ENCODE measurements at regions not wholly inside any gene's neighbourhood (a gene's known extent, or its start where the extent isn't known, plus 50 kb on each side); places are given as distances from the start of the nearest gene placed in this dataset.
A peak's percentile ranks its signal among the peaks of the same experiment; 100 is the strongest.

DNA sequence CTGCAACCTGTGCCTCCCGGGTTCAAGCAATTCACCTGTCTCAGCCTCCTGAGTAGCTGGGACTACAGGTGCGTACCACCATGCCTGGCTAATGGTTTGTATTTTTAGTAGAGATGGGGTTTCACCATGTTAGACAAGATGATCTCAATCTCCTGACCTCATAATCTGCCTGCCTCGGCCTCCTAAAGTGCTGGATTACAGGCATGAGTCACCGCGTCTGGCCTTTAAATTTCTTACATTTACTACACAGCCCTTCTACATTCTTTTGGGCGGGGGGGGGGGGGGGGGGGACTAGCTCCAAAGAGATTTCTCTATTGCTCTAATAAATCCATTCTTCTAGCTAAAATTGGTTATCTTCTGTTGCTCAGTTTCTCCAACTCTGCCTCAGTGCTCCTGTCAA is 964.9 kb upstream of the ACVR2A start:
- DNase-seq (ENCODE audit: low spot score), result no peak

DNA sequence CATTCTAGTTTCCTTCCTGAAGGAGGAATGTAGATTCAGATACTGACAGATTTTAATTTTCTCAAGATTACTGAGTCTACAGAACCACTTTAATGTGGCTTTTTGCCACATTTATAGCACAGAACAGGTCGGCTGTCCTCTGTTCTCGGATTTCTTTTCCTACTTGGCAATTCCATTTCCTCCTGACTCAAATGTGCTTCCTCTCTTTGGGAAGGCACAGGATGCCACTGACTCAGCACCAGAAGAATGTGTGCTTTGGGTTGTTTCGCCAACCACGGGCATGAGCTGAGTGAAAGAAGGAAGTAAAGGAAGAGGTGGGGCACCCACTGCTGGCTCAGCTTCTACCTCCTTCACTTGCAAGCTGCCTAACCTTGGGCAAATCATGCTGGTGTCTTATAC is 970.6 kb upstream of the ACVR2A start:
- DNase-seq (ENCODE audit: low spot score), result peak; percentile 23

DNA sequence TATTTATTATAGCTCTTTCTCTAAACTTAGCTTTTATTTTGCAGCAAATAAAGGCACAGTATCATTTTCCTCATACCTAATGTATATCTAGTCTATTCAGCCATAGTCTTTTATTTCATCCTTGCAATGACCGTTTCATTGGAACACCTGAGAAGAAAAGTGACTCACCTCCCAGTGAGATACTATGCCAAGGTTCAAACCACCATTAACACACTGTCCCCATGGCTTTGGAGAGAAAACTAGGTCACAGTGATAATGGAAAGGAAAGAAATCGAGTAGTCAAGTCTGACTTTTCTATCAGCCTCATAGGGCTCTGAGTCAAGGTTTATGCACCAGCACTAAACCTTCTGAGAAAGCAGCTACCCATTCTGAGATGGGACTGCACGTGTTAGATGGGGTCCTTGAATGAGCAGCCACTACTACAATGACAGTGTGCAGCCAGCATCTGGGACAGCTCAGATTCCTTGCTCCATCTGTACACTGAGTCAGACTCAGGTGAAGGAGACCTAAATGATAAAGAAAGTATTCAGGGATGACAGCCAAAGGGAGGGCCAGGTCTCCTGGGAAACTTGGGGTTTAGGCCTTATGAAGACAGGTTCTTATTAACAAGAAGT is 971.1 kb upstream of the ACVR2A start:
- DNase-seq (ENCODE audit: low spot score), result no peak

DNA sequence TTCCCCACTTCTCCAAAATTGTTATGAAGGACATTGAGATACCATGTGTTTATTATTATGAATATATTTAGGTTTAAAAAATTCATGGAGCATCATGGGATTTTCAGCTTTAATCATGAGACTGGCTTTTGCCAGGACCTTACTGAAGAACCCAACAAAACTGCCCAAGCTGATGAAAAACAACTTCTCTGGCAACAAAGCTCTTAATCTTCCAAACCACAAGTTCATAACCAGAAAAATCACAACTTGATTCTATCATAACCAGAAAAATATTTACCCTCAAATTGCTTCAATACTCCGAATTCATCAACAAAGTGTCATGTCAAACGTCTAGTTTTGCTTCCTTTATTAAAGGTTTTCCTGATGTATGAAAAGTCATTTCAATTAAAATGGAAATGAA is 971.8 kb upstream of the ACVR2A start:
- no peak for DNase-seq (ENCODE audit: low spot score)

DNA sequence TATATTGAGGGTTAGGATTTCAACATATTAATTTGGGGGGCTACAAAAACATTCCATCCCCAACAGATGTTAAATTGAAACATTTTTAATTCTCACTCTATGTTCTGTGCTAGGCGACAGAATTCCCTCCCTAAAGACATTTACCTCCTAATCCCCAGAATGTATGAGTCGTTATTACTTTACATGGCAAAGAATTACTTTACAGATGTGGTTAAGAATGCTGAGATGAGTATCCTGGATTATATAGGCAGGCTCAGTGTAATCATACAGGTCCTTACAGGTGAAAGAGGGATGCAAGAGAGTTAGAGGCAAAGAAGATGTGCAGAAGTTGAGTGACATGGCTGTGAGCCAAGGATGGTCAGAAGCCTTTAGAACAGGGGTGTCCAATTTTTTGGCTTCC is 974.1 kb upstream of the ACVR2A start:
- no peak for DNase-seq (ENCODE audit: low spot score)

DNA sequence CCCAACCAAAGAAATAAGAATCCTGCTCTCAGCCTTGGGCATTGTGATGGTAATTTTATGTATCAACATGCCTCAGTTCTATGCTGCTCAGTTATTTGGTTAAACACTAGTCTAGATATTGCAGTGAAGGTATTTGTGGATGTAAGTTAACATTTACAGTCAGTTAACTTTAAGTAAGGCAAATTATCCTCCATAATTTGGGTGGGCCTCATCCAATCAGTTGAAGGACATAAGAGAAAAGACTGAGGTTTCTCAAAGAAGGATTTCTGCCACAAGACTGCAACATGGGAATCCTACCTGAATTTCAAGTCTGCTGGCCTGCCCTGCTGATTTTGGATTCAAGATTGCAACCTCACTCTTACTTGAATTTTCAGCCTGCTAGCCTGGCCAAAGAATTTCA is 975.5 kb upstream of the ACVR2A start:
- no peak for DNase-seq (ENCODE audit: low spot score)

DNA sequence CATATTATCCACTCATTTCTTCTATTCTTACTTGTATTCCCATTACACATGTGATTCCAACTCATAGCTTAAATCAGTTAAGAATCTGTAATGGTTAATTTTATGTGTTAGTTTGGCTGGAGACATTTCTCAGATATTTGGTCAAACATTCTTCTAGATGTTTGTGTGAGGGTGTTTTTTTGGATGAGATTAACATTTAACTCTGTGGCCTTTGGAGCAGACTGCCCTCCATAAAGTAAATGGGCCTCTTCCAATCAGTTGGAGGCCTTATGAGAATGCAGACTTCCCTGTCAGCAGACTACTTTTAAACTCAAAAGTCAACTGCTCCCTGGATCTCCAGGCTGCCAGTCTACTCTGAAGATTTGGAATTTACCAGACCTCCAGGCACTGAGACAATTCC is 976.8 kb upstream of the ACVR2A start:
- DNase-seq (ENCODE audit: low spot score), result no peak

DNA sequence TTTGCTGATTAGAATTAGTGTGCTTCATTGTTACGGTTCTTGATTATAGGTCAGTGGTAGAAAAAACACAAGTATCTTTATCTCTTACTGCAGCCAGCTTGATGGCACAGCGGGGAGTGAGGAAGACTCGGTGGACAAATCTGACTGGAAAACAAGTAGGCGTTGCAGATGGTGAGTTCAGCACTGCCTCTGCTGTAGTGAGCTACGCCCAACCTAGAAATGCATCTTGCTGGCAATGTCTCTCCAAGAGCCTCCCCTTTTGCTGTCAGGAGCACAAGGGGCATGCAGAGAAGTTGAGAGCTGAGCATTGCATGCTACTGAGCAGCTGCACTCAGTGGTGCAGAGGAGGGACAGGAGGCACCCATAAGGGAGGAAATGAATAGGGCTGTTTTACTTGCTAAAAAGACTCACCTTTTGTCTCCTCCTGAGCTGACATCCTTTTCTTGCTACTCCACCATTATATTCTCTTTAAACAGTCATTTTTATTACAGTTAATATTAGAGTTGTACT is 977.3 kb upstream of the ACVR2A start:
- no peak for DNase-seq (ENCODE audit: low spot score)

DNA sequence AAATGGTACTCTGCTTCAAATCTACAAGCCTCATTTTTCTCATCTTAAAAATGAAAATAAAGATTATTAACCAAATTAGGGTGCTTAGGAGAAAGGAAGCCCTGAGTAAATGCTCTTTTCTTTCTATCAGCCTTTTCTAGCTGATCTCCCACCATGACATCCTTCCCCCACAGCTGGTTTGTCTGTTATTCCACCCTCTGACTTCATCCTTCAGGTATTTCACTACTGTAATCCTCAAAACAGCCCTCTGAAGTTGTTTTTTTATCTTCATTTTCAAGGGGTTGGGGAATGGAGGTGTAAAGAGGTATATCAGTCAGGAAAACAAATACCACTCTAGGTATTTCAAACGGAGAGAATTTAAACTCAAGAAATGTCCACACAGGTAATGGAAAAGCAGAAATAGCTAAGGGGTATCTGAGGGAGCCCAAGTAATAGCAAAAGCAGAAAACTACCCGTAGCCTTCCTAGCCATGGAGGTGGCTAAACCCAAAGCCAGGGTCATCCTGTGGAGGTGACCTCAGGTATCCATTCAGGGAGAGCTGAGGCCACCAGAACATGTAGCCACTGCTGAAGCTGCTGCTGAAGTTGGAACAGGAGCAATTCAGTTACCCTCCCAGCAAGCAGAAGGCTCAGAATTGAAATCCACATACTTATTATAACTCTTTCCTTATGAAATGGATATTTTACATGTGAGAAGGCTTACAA is 990.9 kb upstream of the ACVR2A start:
- no peak for DNase-seq (ENCODE audit: low spot score)

DNA sequence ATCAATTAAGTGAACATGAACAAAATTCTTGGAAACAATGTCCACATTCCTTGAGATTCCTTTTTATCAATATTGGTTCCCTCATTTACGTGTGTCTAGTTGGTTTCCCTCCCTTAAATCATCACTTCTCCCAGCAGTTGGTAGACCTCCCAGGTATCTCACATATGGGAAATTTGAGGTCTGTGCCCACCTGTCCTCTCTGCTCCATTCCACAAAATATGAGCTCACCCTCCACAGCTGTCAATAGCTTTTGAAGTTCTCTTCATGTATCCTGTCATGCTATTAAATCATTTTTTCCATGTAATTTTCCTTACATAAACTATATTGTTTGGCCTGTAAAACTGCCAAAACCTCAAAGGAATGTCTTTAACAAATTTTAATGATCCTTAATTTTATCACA is 992.2 kb upstream of the ACVR2A start:
- no peak for DNase-seq (ENCODE audit: low spot score)

DNA sequence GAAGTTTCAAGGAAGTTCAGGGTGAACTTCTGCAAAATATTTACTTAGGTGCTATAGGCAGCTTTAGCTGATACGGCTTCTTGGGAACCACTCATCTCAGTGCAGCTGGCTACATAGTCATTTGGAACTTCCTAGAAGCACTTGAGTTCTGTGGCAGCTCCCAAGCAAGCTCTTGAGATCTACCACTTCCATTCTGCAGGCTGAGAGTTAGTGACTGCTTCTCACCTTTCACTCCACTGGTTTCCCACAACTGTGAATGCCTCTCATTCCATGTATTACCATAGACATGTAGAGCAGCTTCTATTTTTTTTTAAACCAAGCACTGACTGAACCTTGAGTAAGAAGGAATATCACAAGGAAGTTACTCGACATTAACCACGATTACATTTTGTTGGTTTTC is 994.1 kb upstream of the ACVR2A start:
- DNase-seq (ENCODE audit: low spot score), result no peak

DNA sequence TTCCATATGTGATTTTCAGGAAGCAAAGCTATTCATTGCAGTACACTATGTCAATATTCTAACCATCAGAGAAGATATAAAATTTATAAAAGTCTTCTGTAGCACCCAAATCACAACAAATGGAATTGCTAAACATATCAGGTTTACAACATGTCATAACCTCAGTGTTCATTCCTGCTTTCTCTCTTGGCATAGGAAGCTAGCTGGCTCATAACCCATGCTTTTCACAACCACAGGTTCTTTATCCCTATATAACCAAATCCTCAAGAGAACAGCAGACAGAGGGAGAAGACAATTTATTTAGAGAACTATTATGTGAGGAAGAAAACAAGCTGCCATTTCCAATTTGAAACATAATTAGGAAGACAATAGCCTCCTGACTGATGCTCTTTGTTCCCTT is 997.0 kb upstream of the ACVR2A start:
- DNase-seq (ENCODE audit: low spot score), result no peak

DNA sequence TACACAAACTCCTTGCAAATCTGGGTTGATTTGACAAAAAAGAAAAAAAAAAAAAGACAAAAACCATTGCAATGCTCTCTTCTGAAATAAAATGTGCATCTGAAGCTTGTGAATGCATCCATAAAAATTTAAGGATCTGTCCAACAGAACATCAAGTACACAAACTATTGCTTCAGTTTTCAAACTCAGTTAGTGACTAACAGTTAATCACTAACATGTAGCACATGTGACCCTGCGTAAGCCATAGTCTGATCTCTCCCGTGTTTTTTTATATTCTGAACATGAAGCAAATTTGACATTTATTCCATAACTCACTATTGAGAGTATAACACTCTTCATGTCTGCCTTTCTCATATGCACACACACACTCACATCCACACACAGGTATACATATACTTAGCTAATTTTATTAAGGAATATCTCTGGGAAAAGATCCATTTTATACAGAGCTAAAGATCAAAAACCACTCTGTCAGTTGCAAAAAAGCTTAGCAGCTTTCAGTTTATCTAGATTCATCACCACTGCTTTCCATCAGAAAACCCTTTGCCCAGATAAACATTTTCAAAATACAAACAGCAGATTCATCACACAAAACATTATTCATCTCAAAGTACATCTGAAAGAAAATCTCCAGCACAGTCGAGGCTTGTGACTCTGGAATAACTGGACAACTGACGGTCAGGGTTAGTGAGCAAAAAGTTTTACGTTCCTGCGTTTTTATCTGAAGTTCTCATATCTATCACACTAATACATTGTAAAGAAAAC is 1000.4 kb upstream of the ACVR2A start:
- no peak for DNase-seq (ENCODE audit: low spot score)

DNA sequence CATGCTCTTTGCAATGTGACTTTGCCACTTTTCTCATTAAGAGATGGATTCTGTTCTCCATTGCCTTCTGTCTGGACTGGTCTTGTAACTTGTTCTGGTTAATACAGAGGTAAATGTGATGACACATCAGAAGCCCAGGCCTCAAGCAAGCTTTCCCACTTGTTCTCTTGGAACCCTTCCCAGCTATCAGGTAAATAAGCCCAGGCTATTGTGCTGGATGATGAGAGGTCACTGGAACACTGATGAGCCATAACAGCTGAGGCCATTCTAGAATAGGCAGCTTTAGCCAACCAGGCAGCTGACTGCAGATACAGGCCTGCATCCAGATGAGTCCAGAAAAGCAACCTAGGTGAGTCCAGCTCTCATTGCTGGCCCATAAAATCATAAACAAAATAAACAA is 1007.0 kb upstream of the ACVR2A start:
- DNase-seq (ENCODE audit: low spot score), result no peak

DNA sequence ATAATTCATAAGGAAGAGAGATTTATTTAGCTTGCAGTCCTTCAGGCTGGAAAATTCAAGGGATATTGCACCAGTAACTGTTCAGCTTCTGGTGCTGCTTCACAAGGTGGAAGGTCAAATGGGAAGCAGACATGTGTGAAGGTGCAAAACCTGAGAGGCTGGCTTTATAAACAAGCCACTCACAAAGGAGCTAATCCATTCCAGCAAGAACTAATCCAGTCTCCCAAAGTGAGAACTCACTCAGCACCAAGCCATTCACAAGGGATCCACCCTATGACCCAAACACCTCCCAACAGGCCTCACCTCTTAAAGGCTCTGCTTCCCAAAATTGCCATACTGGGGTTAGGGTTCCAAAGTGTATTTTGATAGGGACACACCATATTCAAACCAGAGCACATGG is 1018.4 kb upstream of the ACVR2A start:
- no peak for DNase-seq (ENCODE audit: low spot score)

DNA sequence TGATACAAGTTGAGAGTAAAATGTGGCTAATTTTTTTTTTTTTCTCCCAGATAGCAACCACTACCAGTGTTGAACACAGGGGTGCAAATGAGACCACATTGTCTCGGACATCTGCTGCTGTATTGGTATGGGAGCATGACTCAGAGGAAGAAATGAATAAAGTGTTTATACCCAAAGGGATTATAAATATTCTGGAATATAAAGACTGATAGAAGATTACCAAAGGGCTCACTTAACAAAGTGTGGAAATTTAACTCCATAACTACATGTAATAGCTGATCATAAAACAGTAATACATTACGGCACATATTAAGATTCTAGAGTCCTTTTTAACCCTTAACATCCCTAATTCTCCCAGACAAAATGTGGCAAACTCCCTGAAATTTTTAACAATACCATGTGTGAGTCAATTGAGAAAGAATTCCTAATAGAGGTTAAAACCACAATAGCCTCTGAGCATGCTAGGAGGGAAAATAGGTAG is 1023.0 kb upstream of the ACVR2A start:
- peak; percentile 70 for DNase-seq (ENCODE audit: low spot score)

DNA sequence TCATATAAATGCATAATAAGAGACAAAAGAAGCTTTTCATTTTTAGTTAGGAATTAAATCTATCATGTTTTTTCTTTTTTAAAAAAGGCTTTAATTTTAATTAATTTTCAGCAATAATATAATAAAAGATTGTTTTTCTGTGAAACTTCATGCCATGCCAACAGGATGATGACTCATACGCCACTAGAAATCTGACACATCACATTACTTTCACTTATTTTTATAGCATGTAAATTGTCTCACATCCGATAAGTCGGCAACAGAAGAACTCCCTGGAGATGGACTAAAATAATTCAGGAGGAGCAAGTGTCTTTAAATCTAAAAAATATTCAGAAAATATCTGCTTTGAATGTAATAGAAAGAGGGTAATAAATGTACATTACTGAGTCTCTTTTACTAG is 1024.2 kb upstream of the ACVR2A start:
- DNase-seq (ENCODE audit: low spot score), result peak; percentile 16

DNA sequence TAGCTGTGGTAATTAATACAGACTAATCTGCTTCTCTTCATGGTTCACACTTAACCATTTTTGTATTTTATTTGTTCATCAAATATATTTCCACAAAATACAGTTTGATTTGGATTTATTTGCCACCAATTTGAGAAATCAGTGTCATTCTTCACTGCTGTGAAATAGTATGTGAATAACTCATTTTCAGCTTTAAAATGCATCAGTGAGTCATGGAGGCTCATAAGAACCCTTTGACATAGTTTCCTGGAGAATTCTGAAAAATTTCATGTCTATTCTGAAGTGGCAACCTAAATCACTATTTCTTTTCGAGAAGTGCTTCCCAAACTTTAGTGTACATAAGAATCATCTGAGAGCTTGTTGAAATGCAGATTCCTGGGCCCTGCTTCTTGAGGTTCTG is 1026.7 kb upstream of the ACVR2A start:
- no peak for DNase-seq (ENCODE audit: low spot score)

DNA sequence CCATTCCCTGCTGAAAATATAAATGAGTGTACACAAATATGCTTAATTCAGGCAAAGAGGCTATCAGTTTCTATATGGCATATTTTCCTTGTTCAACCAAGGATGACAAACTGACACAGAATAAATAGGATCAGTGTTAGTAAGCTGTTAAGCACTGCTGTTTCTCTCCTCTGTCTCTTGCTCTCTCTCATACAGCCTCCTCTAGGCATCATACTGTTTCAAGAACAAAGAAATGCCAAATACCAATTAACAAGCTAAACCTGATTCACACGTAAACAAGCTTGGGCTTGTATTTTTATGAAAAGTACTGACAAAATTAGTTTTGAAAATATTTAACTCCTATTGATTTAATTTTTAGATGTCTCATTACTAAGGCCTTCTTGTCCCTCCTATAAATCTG is 1027.2 kb upstream of the ACVR2A start:
- DNase-seq (ENCODE audit: low spot score), result no peak

DNA sequence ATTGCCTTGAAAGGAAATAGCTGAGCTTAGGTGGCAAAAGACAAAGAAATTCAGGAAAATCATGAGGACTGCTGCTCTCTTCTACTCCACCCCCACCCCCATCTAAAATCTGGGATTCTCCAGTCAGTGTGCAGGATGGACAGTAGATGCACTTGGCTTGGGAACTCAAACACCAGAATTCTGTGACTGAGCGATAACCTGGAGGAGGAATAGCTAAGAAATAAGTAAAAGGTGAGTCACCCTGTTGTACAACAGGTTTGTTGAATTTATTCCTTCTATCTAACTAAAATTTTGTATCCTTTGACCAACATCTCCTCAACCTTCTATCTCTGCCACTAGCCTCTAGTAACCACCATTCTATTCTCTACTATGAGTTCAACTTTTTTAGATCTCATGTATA is 1029.9 kb upstream of the ACVR2A start:
- DNase-seq (ENCODE audit: low spot score), result no peak

DNA sequence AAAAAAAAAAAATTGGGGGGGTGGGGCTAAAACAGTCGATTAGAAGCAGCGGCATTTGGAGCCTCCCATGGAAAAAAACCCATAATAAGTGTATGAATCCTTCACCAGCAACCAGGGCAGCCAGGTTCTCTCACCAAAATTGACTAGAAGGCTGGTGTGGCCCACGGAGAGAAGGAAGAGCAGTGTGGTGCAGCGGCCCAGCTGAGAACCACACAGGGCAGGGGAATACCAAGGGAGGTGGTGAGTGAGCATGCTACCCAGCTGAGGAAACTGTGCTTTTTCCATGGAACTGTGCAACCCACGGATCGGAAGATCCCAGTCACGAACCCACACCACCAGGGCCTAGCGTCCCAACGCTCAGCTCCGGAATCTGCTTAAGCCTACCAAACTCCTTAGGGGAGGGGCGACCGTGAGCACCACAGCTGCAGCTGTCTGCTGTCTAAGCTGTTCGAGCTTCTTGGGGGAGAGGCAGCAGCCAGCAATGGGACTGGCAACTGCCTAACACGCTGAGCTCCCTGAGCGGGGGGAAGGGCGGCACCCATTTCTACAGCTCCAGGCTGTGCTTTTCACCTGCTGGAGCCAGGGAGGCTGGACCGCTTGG is 1037.2 kb upstream of the ACVR2A start:
- DNase-seq (ENCODE audit: low spot score), result no peak

DNA sequence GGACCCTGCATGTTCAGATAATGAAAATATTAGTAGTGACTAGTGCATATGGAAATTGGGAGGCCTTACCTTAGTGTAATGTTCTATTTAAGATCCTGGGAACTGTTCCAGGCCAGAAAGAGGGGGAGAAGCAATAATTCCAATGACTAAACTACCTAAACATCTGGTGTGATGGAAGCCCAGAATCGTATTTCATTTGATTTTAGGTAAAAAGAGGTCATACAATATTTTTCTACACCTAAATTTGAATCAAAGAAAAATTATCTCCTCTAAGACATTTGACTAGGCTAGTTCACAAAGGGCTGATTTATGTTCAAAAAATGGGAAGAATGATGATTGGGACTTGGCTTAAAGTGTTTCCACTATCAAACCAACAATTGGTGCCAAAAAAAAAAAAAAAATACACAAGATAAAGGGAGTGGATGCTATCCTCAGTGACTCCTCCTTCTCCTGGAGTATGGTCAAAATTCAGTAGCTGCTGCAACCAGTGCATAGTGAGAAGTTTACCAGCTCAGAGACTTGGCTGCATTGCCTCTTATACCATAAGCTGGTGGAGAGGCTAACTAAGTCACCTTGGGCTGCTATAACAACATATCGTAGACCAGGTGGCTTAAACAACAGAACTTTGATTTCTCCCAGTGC is 1038.3 kb upstream of the ACVR2A start:
- no peak for DNase-seq (ENCODE audit: low spot score)

All from SW480 (cell line).